ENCODE measurements at regions not wholly inside any gene's neighbourhood (a gene's known extent, or its start where the extent isn't known, plus 50 kb on each side); places are given as distances from the start of the nearest gene placed in this dataset.
"Not testable (repeated sequence)": the region's sequence is repeated elsewhere in the genome, so short reads cannot be mapped to it uniquely, and the experiment has no call there.

- no peak for ATAC-seq
- TF ChIP-seq EP300 (IDR thresholded peaks at IDR 0.05), result no peak
- 100% methylated on average over 1 of the region's 1 CpG; no CpG with 5 or more reads in 1 of the 2 donors for WGBS, 2 donors (ENCODE audit: low coverage in 1 of 2)
- Histone ChIP-seq H3K4me3 (no peak overlapping the region), H3K4me1 (no peaks in the 10 kb centered on the region), H3K27ac (no peak overlapping the region), H3K36me3 (no peaks in the 10 kb centered on the region), H3K27me3 (no peaks in the 10 kb centered on the region), H3K9me3 (no peaks in the 10 kb centered on the region)
These were observed 1146.8 kb downstream of the TUSC7 start for GRCh38 chr3:117856354-117856753.

GRCh38 chr3:117863146-117863545 is 1153.6 kb downstream of the TUSC7 start:
- Histone ChIP-seq H3K4me1 (no peaks in the 10 kb centered on the region), H3K36me3 (no peaks in the 10 kb centered on the region), H3K4me3 (no peak overlapping the region), H3K9me3 (no peaks in the 10 kb centered on the region), H3K27me3 (no peaks in the 10 kb centered on the region), H3K27ac (no peak overlapping the region)
- ATAC-seq, result no peak
- no peak for TF ChIP-seq POLR2AphosphoS5 (IDR thresholded peaks at IDR 0.05)
- TF ChIP-seq EP300 (IDR thresholded peaks at IDR 0.05), result no peak
- no peak for TF ChIP-seq POLR2A (IDR thresholded peaks at IDR 0.05)
- TF ChIP-seq CTCF (IDR thresholded peaks at IDR 0.05), result no peak
- 86 to 94% methylated on average over 2 of the region's 2 CpGs for WGBS, 2 donors (ENCODE audit: low coverage in 1 of 2)

- no peaks in the 10 kb centered on the region for H3K4me1 ChIP-seq
- ATAC-seq, result no peak
- WGBS, 2 donors (ENCODE audit: low coverage in 1 of 2), result 81 to 93% methylated on average over 4 of the region's 4 CpGs
- H3K4me3 ChIP-seq, result no peak overlapping the region
- H3K27ac ChIP-seq, result no peak overlapping the region
- H3K36me3 ChIP-seq, result no peaks in the 10 kb centered on the region
- TF ChIP-seq POLR2A (IDR thresholded peaks at IDR 0.05) (no peak), EP300 (IDR thresholded peaks at IDR 0.05) (no peak), CTCF (IDR thresholded peaks at IDR 0.05) (no peak), POLR2AphosphoS5 (IDR thresholded peaks at IDR 0.05) (no peak)
- H3K27me3 ChIP-seq, result no peaks in the 10 kb centered on the region
- H3K9me3 ChIP-seq, result no peaks in the 10 kb centered on the region
These were observed 1155.8 kb downstream of the TUSC7 start for GRCh38 chr3:117865338-117865737.

- no peak for ATAC-seq
- 75 to 77% methylated on average over 2 of the region's 2 CpGs for WGBS, 2 donors (ENCODE audit: low coverage in 1 of 2)
- H3K36me3 ChIP-seq, result no peaks in the 10 kb centered on the region
- H3K27ac ChIP-seq, result no peak overlapping the region
- no peaks in the 10 kb centered on the region for H3K27me3 ChIP-seq
- TF ChIP-seq POLR2AphosphoS5 (IDR thresholded peaks at IDR 0.05) (no peak), EP300 (IDR thresholded peaks at IDR 0.05) (no peak), POLR2A (IDR thresholded peaks at IDR 0.05) (no peak), CTCF (IDR thresholded peaks at IDR 0.05) (no peak)
- H3K4me1 ChIP-seq, result no peaks in the 10 kb centered on the region
- no peak overlapping the region for H3K4me3 ChIP-seq
- no peaks in the 10 kb centered on the region for H3K9me3 ChIP-seq
These were observed 1159.2 kb downstream of the TUSC7 start for GRCh38 chr3:117868766-117869165.

- Histone ChIP-seq H3K36me3 (no peaks in the 10 kb centered on the region), H3K9me3 (no peaks in the 10 kb centered on the region), H3K4me3 (no peak overlapping the region), H3K27ac (no peak overlapping the region), H3K4me1 (no peaks in the 10 kb centered on the region), H3K27me3 (no peaks in the 10 kb centered on the region)
- no peak for ATAC-seq
- no peak for TF ChIP-seq CTCF (IDR thresholded peaks at IDR 0.05)
- no peak for TF ChIP-seq POLR2A (IDR thresholded peaks at IDR 0.05)
- TF ChIP-seq EP300 (IDR thresholded peaks at IDR 0.05), result no peak
- no peak for TF ChIP-seq POLR2AphosphoS5 (IDR thresholded peaks at IDR 0.05)
- 83 to 95% methylated on average over 2 of the region's 2 CpGs for WGBS, 2 donors (ENCODE audit: low coverage in 1 of 2)
These were observed 1162.4 kb downstream of the TUSC7 start for GRCh38 chr3:117871934-117872333.

GRCh38 chr3:117872594-117873248 is 1161.9 kb downstream of the IGSF11 start:
- ATAC-seq, H3K4me1 ChIP-seq, H3K27ac ChIP-seq, H3K27me3 ChIP-seq, H3K4me3 ChIP-seq, H3K36me3 ChIP-seq, H3K9me3 ChIP-seq: not testable (repeated sequence)
- 84 to 88% methylated on average over 6 to 15 of the region's 15 CpGs for WGBS, 2 donors (ENCODE audit: low coverage in 1 of 2)
